WERI-Rb-1 (cell line): ENCODE measurements at regions not wholly inside any gene's neighbourhood (a gene's known extent, or its start where the extent isn't known, plus 50 kb on each side); places are given as distances from the start of the nearest gene placed in this dataset.

ENCODE experiments used
- DNase-seq: peaks from one replicate; pipeline ENCODE4 v3.0.0-alpha.2; 2020
- H3K27ac ChIP-seq: fragments of 250-450 bp; sonication (Bioruptor Pico); 2 replicates; pipeline ENCODE4 v1.5.1; 2020; ENCODE audit warnings: mild to moderate bottlenecking, moderate library complexity
- H3K27me3 ChIP-seq: fragments of 250-450 bp; sonication (Bioruptor Pico); 2 replicates; pipeline ENCODE4 v1.5.1; 2021; ENCODE audit warnings: mild to moderate bottlenecking, low read depth, moderate library complexity; ENCODE audit not compliant: insufficient read depth, severe bottlenecking
- H3K36me3 ChIP-seq: fragments of 250-450 bp; sonication (Bioruptor Pico); 2 replicates; pipeline ENCODE4 v1.5.1; 2020; ENCODE audit warnings: mild to moderate bottlenecking, moderate library complexity
- H3K4me3 ChIP-seq: 2 replicates; pipeline ENCODE4 v1.5.1; 2011; ENCODE audit warnings: low read depth, mild to moderate bottlenecking, control low read depth, low read length
- H3K9me3 ChIP-seq: fragments of 250-450 bp; sonication (Bioruptor Pico); 2 replicates; pipeline ENCODE4 v1.5.1; 2021; ENCODE audit warnings: mild to moderate bottlenecking, moderate library complexity; ENCODE audit not compliant: severe bottlenecking
- TF ChIP-seq, protein P1 (sequence below): IDR thresholded peaks from 2 replicates; pipeline ENCODE4 v1.5.1; 2011; ENCODE audit warnings: low read depth, mild to moderate bottlenecking, control low read depth, inconsistent platforms, low read length

DNA sequence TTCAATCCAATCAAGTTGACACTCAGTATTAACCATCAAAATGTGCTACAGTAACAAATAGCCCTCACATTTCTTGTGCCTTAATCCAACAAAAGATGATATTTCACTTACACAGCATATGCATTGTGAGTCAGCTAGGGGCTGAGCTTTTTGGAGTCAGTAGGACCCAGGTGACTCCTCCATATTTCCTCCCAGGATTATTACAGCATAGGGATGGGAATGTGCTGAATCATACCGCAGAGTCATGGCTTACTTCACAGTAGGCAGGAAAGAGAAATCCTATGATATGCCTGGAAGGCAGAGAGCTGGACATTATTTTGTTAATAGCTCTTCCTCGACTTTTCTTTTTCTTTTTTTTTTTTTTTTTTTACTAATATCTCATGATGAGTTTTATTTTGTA, 153.3 kb downstream of the TMEM182 start:
- DNase-seq = no peak
- TF ChIP-seq, protein P1, sequence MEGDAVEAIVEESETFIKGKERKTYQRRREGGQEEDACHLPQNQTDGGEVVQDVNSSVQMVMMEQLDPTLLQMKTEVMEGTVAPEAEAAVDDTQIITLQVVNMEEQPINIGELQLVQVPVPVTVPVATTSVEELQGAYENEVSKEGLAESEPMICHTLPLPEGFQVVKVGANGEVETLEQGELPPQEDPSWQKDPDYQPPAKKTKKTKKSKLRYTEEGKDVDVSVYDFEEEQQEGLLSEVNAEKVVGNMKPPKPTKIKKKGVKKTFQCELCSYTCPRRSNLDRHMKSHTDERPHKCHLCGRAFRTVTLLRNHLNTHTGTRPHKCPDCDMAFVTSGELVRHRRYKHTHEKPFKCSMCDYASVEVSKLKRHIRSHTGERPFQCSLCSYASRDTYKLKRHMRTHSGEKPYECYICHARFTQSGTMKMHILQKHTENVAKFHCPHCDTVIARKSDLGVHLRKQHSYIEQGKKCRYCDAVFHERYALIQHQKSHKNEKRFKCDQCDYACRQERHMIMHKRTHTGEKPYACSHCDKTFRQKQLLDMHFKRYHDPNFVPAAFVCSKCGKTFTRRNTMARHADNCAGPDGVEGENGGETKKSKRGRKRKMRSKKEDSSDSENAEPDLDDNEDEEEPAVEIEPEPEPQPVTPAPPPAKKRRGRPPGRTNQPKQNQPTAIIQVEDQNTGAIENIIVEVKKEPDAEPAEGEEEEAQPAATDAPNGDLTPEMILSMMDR = no peak
- peaks cover 24% of the 10 kb centered on the region for H3K27me3 ChIP-seq
- no peaks in the 10 kb centered on the region for H3K9me3 ChIP-seq
- no peak overlapping the region for H3K4me3 ChIP-seq
- H3K27ac ChIP-seq = no peak overlapping the region
- no peaks in the 10 kb centered on the region for H3K36me3 ChIP-seq

DNA sequence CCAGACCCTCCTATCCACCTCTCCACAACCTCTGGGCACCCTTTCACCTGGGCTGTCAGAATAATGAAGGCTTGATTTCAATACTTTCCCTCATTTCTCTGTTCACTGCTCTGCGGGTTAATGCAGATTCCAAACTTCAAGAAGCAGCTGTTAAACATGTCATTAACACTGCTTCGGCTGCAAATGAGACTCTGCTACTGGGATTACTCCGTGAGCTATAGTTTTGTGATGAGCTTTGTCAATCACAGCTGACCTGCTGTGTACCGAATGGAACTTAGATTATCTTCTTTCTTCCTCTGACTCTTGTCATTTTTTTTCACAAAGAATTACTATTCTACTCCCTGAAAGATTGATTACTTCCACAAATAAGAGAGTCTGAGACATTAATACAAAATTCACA, 160.5 kb downstream of the TMEM182 start:
- peaks cover 66% of the 10 kb centered on the region for H3K27me3 ChIP-seq
- no peaks in the 10 kb centered on the region for H3K9me3 ChIP-seq
- no peak for DNase-seq
- no peaks in the 10 kb centered on the region for H3K36me3 ChIP-seq
- H3K27ac ChIP-seq = no peak overlapping the region
- TF ChIP-seq, protein P1 = no peak
- H3K4me3 ChIP-seq = no peak overlapping the region

DNA sequence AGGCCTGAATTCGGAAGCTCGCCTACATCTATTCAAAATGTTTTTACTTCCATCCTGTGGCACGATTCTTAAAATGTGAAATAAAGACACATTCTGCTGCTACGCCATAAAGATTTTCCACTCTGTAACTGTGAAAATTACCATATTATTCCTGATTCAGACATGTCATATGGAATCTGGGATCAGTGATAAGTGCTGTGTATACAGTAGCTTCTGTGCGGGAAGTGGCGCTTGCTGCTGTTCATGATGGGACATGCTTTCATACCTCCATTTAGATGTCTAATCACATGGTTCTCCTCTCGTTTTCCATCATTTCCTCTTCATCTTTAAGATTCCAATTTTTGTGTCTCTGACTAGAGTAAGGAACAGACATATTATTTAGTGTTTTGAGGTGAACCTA, 163.2 kb downstream of the TMEM182 start:
- no peak overlapping the region for H3K27ac ChIP-seq
- H3K9me3 ChIP-seq = no peaks in the 10 kb centered on the region
- TF ChIP-seq, protein P1 = no peak
- DNase-seq = no peak
- H3K4me3 ChIP-seq = no peak overlapping the region
- H3K36me3 ChIP-seq = no peaks in the 10 kb centered on the region
- H3K27me3 ChIP-seq = peaks cover 72% of the 10 kb centered on the region

DNA sequence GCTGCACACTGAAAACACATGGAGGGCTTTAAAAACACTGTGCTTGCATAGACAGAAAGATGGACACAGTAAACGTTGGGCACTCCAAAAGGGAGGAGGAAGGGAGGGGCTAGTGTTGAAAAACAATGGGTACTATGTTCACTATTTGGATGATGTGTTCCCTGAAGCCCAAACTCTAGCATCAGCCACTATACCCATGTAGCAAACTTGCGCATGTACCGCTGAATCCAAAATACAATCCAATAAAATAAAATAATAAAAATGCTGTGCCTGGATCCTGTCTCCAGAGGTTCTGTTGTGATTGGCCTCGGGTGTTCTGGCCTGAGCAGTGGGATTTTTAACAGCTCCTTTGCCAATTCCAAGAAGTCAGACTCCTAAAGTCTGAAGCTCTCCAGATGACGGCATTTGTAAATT, 166.0 kb downstream of the TMEM182 start:
- Histone ChIP-seq H3K27ac (no peak overlapping the region), H3K9me3 (no peaks in the 10 kb centered on the region), H3K4me3 (no peak overlapping the region), H3K27me3 (peaks cover 76% of the 10 kb centered on the region), H3K36me3 (no peaks in the 10 kb centered on the region)
- DNase-seq = no peak
- TF ChIP-seq, protein P1 = no peak

DNA sequence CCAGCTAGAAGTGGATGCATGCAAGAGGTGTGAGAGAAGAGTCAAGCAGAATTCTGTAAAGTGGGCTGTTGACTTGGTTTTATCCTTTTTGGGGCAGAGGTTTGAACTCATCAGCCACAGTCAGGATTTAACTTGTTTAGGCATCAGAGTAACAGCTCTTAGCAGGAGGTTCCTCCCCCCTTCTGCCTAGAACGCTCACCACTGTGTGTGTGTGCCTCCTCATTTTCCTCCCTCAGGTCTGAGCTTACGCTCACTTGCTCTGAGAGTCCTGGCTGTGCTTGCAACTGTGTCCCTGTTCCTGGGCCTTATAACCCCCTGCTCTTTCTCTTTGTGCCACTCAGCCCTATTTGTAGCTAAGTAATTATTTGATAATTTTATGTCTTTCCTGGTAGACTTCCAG, 167.9 kb downstream of the TMEM182 start:
- H3K9me3 ChIP-seq = no peaks in the 10 kb centered on the region
- TF ChIP-seq, protein P1 = no peak
- no peak overlapping the region for H3K4me3 ChIP-seq
- H3K27ac ChIP-seq = no peak overlapping the region
- DNase-seq = no peak
- H3K27me3 ChIP-seq = peaks cover 77% of the 10 kb centered on the region
- H3K36me3 ChIP-seq = no peaks in the 10 kb centered on the region

DNA sequence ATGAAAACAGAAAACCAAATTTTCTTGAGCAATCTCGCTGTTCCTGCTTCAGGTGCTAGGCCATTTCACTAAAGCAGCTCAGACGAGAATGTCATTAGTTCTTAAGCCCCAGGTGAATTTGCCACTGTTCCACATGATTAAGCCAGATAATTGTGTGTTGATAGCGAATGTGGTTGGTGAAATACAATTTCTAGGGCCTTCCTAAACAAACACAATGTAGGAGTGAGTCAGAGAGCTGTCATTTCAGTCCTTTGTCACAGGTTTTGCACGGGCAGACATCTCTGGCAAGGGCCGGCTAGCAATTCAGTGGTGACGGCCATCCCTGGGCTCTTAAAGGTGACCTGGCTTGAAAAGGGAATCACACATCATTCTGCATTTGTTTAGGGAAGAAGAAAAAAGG, 170.7 kb downstream of the TMEM182 start:
- no peaks in the 10 kb centered on the region for H3K9me3 ChIP-seq
- H3K36me3 ChIP-seq = no peaks in the 10 kb centered on the region
- H3K27me3 ChIP-seq = peaks cover 68% of the 10 kb centered on the region
- no peak overlapping the region for H3K27ac ChIP-seq
- DNase-seq = no peak
- TF ChIP-seq, protein P1 = no peak
- H3K4me3 ChIP-seq = no peak overlapping the region
